ENCODE measurements at regions not wholly inside any gene's neighbourhood (a gene's known extent, or its start where the extent isn't known, plus 50 kb on each side); places are given as distances from the start of the nearest gene placed in this dataset.

DNA sequence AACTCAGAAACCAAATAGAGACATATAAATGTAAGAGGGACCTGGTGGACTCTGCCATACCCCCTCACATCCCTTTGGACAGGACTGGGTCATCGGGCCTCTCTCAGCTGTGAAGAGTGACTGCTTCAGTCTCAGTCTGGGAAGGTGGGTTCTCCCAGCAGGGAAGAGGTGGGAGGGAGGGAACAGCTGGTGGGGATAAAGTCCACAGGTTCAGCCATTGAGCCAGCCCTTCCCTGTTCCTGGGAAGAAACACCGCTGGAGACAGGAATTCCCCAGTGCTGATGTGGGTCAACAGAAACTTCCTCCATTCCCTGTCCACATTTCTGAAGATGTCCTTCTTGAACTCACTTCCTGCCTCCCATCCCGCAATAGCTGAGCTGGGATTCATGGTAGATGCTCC, 209.2 kb upstream of the PMEPA1 start:
- peaks cover 2% of the 10 kb centered on the region for H3K9me3 Mint-ChIP-seq
- H3K4me1 Mint-ChIP-seq: peaks cover 12% of the 10 kb centered on the region
- Histone ChIP-seq H3K27ac (ENCODE audit: low read depth, low read length) (no peak overlapping the region), H3K9me3 (ENCODE audit: control insufficient read depth, low read length) (no peaks in the 10 kb centered on the region), H3K4me3 (ENCODE audit: low read length) (no peak overlapping the region), H3K36me3 (ENCODE audit: control insufficient read depth, insufficient read depth, low read length) (no peaks in the 10 kb centered on the region), H3K9ac (ENCODE audit: extremely low read depth, low read length, poor library complexity, severe bottlenecking) (no peak overlapping the region), H3K27me3 (ENCODE audit: control insufficient read depth, insufficient read depth, low read length, poor library complexity, severe bottlenecking) (no peaks in the 10 kb centered on the region), H3K4me1 (ENCODE audit: control insufficient read depth, insufficient read depth, low read length) (no peaks in the 10 kb centered on the region)
- H3K27ac Mint-ChIP-seq: no peak overlapping the region
- TF ChIP-seq, protein P1, sequence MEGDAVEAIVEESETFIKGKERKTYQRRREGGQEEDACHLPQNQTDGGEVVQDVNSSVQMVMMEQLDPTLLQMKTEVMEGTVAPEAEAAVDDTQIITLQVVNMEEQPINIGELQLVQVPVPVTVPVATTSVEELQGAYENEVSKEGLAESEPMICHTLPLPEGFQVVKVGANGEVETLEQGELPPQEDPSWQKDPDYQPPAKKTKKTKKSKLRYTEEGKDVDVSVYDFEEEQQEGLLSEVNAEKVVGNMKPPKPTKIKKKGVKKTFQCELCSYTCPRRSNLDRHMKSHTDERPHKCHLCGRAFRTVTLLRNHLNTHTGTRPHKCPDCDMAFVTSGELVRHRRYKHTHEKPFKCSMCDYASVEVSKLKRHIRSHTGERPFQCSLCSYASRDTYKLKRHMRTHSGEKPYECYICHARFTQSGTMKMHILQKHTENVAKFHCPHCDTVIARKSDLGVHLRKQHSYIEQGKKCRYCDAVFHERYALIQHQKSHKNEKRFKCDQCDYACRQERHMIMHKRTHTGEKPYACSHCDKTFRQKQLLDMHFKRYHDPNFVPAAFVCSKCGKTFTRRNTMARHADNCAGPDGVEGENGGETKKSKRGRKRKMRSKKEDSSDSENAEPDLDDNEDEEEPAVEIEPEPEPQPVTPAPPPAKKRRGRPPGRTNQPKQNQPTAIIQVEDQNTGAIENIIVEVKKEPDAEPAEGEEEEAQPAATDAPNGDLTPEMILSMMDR (conservative IDR thresholded peaks at IDR 0.05): no peak
- no peaks in the 10 kb centered on the region for H3K36me3 Mint-ChIP-seq (ENCODE audit: low read depth)
- 83 to 100% methylated on average over 1 to 3 of the region's 3 CpGs for WGBS, 2 experiments (ENCODE audit: insufficient coverage in 1 of 2, insufficient read length in 1 of 2)
- DNase-seq: no peak
- peaks cover 2% of the 10 kb centered on the region for H3K27me3 Mint-ChIP-seq (ENCODE audit: insufficient read depth)
- H3K4me3 Mint-ChIP-seq: no peak overlapping the region

DNA sequence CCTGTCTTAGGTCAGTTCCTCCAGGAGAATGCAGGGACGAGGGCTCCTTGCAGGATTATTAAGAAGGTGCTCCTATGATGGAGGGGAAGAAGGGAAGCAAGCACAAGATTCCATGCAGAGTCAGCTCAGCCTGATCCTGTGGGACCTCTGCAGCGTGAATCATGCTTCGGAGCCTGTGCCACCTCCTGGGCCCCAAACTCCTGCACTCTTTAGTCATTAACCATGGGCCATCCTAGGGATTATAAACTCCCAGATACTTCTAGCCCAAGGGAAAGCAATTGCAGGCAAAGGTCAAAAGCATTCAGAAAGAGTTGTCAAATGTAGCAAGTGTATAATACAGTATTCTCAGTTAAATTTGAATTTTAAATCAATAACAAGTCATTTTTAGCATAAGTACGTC, 208.7 kb upstream of the PMEPA1 start:
- Mint-ChIP-seq H3K9me3 (peaks cover 2% of the 10 kb centered on the region), H3K27ac (no peak overlapping the region), H3K4me3 (no peak overlapping the region), H3K4me1 (peaks cover 12% of the 10 kb centered on the region), H3K36me3 (ENCODE audit: low read depth) (no peaks in the 10 kb centered on the region), H3K27me3 (ENCODE audit: insufficient read depth) (peaks cover 3% of the 10 kb centered on the region)
- Histone ChIP-seq H3K36me3 (ENCODE audit: control insufficient read depth, insufficient read depth, low read length) (no peaks in the 10 kb centered on the region), H3K4me3 (ENCODE audit: low read length) (no peak overlapping the region), H3K27ac (ENCODE audit: low read depth, low read length) (no peak overlapping the region), H3K4me1 (ENCODE audit: control insufficient read depth, insufficient read depth, low read length) (no peaks in the 10 kb centered on the region), H3K27me3 (ENCODE audit: control insufficient read depth, insufficient read depth, low read length, poor library complexity, severe bottlenecking) (no peaks in the 10 kb centered on the region), H3K9me3 (ENCODE audit: control insufficient read depth, low read length) (no peaks in the 10 kb centered on the region), H3K9ac (ENCODE audit: extremely low read depth, low read length, poor library complexity, severe bottlenecking) (no peak overlapping the region)
- 92% methylated on average over 4 of the region's 4 CpGs; no CpG with 5 or more reads in 1 of the 2 experiments for WGBS, 2 experiments (ENCODE audit: insufficient coverage in 1 of 2, insufficient read length in 1 of 2)
- TF ChIP-seq, protein P1 (conservative IDR thresholded peaks at IDR 0.05): no peak
- no peak for DNase-seq

DNA sequence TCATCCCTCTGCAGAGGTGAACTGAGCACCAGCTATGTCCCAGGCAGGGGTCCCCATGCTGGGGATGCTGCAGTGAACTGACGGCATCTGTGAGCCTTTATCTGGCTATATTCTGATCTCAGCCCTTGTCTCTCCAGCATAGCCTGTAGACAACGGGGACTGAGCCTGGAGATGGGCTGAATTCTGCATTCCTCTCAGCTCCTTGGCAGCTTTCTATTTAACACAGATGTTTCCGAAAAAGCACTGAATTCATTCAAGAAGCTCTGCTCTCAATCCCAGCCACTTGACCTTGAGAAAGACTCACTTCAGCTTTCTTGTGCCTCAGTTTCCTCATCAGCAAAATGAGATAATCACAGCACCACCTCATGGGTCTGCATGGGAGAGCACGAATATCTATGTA, 204.4 kb upstream of the PMEPA1 start:
- no peaks in the 10 kb centered on the region for H3K9me3 Mint-ChIP-seq
- H3K27me3 ChIP-seq (ENCODE audit: control insufficient read depth, insufficient read depth, low read length, poor library complexity, severe bottlenecking): no peaks in the 10 kb centered on the region
- no peak overlapping the region for H3K9ac ChIP-seq (ENCODE audit: extremely low read depth, low read length, poor library complexity, severe bottlenecking)
- H3K36me3 ChIP-seq (ENCODE audit: control insufficient read depth, insufficient read depth, low read length): no peaks in the 10 kb centered on the region
- TF ChIP-seq, protein P1 (conservative IDR thresholded peaks at IDR 0.05): no peak
- H3K9me3 ChIP-seq (ENCODE audit: control insufficient read depth, low read length): no peaks in the 10 kb centered on the region
- no peak overlapping the region for H3K4me3 ChIP-seq (ENCODE audit: low read length)
- WGBS, 2 experiments (ENCODE audit: insufficient coverage in 1 of 2, insufficient read length in 1 of 2): 86 to 88% methylated on average over 4 of the region's 4 CpGs
- H3K4me1 Mint-ChIP-seq: peaks cover 3% of the 10 kb centered on the region
- H3K4me3 Mint-ChIP-seq: no peak overlapping the region
- peaks cover 6% of the 10 kb centered on the region for H3K27me3 Mint-ChIP-seq (ENCODE audit: insufficient read depth)
- no peak overlapping the region for H3K27ac Mint-ChIP-seq
- DNase-seq: no peak
- H3K4me1 ChIP-seq (ENCODE audit: control insufficient read depth, insufficient read depth, low read length): no peaks in the 10 kb centered on the region
- no peaks in the 10 kb centered on the region for H3K36me3 Mint-ChIP-seq (ENCODE audit: low read depth)
- H3K27ac ChIP-seq (ENCODE audit: low read depth, low read length): no peak overlapping the region

Measured in endodermal cell (in vitro differentiated cells).